Thyroid gland (tissue), 4 donors: ENCODE measurements at regions not wholly inside any gene's neighbourhood (a gene's known extent, or its start where the extent isn't known, plus 50 kb on each side); places are given as distances from the start of the nearest gene placed in this dataset.

Experiments used
- CTCF ChIP-seq, 6 experiments: fragments of 200-600 bp in 3 of 6; fragments of 450-650 bp in 3 of 6; sonication (generic) in 3 of 6; IDR thresholded peaks; one replicate each; pipeline ENCODE4 v1.5.1; 2016 to 2019; ENCODE audit warnings: antibody characterized with exemption in 6 of 6, mild to moderate bottlenecking in 2 of 6, inconsistent platforms in 1 of 6, moderate library complexity in 1 of 6
- POLR2A ChIP-seq, 2 donors: fragments of 450-650 bp; IDR thresholded peaks; one replicate each; pipeline ENCODE4 v1.6.1; 2017; ENCODE audit warnings: antibody characterized with exemption in 2 of 2, mild to moderate bottlenecking in 2 of 2, moderate library complexity in 1 of 2

- TF ChIP-seq CTCF (IDR thresholded peaks at IDR 0.05) (no peak), POLR2A (IDR thresholded peaks at IDR 0.05) (no peak)
Measured at GRCh38 chr1:50289495-50289894, 133.7 kb downstream of the DMRTA2 start.
